ENCODE measurements at regions not wholly inside any gene's neighbourhood (a gene's known extent, or its start where the extent isn't known, plus 50 kb on each side); places are given as distances from the start of the nearest gene placed in this dataset.

DNA sequence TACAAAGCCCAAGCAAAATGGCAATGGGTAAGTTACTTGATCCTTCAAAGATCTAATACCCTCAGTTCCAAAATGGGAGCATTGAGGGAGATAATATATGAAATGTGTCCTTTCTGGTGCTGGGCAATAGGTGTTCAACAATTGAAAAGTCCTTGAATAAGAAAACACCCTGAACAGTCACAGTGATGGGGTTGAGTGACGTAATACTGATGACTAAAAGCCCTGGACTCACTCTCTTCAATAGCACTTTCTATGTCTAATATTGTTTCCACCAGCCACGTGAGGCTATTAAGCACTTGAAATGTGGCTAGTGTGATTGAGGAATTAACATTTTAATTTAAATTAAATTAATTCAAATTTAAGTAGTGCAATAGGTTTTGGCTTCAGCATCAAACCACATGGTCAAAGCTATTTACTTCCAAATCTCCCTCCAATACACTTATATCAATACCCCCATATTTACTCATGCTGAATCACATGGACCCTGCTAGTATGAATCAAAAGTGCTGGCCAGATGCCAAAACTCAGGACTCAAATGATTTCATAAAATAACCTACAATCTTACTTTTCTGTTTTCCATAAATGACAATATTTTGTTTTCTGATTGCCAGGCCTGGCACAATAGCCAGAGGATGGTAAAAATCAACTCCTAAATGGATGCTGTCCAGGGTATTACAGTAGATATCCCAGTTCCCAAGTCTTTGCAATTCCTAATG lies 516.2 kb downstream of the HAPSTR1 start:
- DNase-seq (ENCODE audit: low read depth), result no peak
- H3K4me3 ChIP-seq (ENCODE audit: low read depth, low read length), result no peak overlapping the region
- TF ChIP-seq, protein P1, sequence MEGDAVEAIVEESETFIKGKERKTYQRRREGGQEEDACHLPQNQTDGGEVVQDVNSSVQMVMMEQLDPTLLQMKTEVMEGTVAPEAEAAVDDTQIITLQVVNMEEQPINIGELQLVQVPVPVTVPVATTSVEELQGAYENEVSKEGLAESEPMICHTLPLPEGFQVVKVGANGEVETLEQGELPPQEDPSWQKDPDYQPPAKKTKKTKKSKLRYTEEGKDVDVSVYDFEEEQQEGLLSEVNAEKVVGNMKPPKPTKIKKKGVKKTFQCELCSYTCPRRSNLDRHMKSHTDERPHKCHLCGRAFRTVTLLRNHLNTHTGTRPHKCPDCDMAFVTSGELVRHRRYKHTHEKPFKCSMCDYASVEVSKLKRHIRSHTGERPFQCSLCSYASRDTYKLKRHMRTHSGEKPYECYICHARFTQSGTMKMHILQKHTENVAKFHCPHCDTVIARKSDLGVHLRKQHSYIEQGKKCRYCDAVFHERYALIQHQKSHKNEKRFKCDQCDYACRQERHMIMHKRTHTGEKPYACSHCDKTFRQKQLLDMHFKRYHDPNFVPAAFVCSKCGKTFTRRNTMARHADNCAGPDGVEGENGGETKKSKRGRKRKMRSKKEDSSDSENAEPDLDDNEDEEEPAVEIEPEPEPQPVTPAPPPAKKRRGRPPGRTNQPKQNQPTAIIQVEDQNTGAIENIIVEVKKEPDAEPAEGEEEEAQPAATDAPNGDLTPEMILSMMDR (IDR thresholded peaks at IDR 0.05; ENCODE audit: low read depth, low read length, missing control alignments), result no peak

DNA sequence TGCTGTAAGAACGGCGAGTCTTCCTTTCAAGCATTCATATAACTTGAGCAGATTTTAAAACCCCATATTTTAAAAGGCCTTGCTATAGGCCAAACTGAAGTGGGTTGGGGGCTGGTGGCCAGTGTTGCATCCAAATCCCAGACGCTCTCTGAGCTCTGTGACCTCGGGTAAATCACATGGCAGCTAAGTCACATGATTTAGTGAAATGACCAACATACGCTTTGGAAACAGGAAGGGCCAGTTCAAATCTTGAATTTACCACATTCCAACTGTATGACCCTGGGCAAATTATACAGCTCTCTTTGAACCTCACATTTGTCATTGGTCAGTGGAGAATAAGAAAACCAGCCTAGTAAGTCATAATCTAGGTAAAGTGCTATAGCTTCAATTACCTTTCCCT lies 519.3 kb downstream of the HAPSTR1 start:
- no peak overlapping the region for H3K4me3 ChIP-seq (ENCODE audit: low read depth, low read length)
- no peak for DNase-seq (ENCODE audit: low read depth)
- TF ChIP-seq, protein P1 (IDR thresholded peaks at IDR 0.05; ENCODE audit: low read depth, low read length, missing control alignments), result no peak

DNA sequence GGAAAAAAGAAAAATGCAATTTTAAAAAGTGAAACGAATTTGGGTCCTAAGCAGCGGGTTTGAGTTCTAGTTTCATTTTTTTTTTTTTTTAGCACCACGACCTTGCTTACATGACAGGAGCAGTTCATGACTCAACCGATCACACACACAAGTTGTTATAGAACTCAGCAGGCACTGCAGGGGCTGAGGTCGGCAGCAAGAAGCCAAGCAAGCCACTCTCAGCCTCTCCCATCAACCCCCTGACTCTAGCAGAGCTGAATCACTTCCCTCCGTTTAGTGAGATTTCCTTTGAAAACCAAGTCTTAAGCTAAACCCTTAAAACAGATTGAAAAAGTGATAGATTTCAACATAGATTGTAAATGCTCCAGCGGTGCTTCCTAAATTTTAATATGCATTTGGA lies 520.8 kb downstream of the HAPSTR1 start:
- H3K4me3 ChIP-seq (ENCODE audit: low read depth, low read length), result no peak overlapping the region
- DNase-seq (ENCODE audit: low read depth), result no peak
- TF ChIP-seq, protein P1 (IDR thresholded peaks at IDR 0.05; ENCODE audit: low read depth, low read length, missing control alignments), result no peak

DNA sequence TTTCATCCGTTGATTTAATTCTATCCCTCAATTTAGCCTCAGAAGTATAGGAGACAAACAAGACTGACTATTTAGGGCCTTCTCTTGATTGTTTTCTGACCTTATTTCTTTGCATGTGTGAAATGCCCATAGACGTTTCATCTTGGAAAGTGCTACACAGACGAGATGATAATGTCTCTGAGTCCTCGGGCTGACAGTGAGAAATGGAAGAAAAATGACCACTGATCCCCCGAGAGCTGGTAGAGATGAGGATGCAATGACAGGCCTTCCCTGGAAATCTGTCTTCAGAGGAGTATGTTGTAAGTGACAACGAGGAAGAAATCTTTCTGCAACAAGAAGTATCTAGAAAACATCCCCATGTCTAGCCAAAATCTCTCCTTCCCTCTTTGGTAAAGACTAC lies 522.9 kb downstream of the HAPSTR1 start:
- TF ChIP-seq, protein P1 (IDR thresholded peaks at IDR 0.05; ENCODE audit: low read depth, low read length, missing control alignments), result no peak
- H3K4me3 ChIP-seq (ENCODE audit: low read depth, low read length), result no peak overlapping the region
- DNase-seq (ENCODE audit: low read depth), result no peak

DNA sequence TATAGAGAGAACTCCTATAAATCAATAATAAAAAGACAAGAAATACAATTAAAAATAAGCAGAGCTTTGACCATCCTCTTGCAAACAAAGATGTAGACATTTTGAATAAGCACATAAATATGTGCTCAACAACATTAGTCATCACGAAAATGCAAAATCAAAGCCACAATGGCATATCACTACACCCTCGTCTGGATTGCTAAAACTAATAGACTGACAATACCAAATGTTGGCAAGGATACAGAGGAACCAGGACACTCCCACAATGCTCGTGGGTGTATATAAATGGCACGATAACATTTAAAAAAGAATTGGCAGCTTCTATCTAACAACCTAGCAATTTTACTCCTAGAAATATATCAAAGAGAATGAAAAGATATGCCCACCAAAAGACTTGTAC lies 530.8 kb downstream of the HAPSTR1 start:
- TF ChIP-seq, protein P1 (IDR thresholded peaks at IDR 0.05; ENCODE audit: low read depth, low read length, missing control alignments), result no peak
- H3K4me3 ChIP-seq (ENCODE audit: low read depth, low read length), result no peak overlapping the region
- no peak for DNase-seq (ENCODE audit: low read depth)

DNA sequence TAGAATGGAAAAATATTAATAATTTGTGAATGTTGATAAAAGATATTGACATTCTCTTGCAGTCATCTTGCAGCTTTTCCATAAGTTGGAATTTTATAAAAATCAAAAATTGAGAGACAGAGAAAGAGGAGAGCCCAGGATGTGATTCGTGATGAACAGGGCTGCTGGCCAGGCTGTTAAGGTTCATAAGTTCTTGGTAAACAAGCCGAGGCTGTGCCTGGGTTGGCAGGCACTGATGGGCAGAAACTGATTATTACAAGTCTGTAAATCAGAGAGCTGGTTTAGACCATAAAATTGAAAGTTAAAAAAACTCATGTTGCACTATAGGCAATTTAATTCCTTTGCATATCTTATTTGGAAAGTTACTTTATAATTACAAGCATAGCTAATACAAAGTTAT lies 533.7 kb downstream of the HAPSTR1 start:
- no peak overlapping the region for H3K4me3 ChIP-seq (ENCODE audit: low read depth, low read length)
- TF ChIP-seq, protein P1 (IDR thresholded peaks at IDR 0.05; ENCODE audit: low read depth, low read length, missing control alignments), result no peak
- no peak for DNase-seq (ENCODE audit: low read depth)

DNA sequence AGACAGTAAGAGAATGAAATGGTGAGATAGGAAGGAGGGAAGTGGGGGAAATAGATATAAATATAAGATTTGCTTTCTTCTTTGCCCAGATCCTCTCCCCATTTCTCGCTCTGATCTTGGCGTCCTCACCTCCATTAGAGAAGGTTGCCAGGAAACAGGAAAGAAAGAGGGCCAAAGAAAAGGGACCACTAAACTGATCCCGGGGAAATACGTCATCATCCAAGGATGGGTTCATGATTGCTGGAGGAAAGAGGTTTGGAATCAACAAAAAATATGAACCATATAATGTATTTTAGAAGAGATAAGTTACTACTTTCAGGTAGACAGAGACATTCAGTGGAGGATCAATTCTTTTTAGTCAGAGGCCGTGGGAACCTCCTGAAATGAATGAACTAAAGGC lies 536.0 kb downstream of the HAPSTR1 start:
- no peak for DNase-seq (ENCODE audit: low read depth)
- no peak overlapping the region for H3K4me3 ChIP-seq (ENCODE audit: low read depth, low read length)
- TF ChIP-seq, protein P1 (IDR thresholded peaks at IDR 0.05; ENCODE audit: low read depth, low read length, missing control alignments), result no peak

All from GM12864 (cell line).